HG03139 (cell line): ENCODE measurements at regions not wholly inside any gene's neighbourhood (a gene's known extent, or its start where the extent isn't known, plus 50 kb on each side); places are given as distances from the start of the nearest gene placed in this dataset.

Source experiments
- ATAC-seq: cut with Tn5 transposase; IDR thresholded peaks from one replicate; pipeline ENCODE4 v1.9.1; 2021; ENCODE audit not compliant: unreplicated experiment

DNA sequence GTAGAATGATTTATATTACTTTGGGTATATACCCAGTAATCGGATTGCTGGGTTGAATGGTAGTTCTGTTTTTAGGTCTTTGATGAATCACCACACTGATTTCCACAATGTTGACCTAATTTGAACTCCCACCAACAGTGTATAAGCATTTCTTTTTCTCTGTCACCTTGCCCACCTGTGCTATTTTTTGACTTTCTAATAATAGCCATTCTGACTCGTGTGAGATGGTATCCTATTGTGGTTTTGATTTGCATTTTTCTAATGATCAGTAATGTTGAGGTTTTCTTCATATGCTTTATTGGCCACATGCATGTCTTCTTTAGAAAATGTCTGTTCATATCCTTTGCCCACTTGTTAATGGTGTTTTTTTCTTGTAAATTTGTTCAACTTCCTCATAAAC, 340.8 kb downstream of the PLOD2 start:
- ATAC-seq: no peak

DNA sequence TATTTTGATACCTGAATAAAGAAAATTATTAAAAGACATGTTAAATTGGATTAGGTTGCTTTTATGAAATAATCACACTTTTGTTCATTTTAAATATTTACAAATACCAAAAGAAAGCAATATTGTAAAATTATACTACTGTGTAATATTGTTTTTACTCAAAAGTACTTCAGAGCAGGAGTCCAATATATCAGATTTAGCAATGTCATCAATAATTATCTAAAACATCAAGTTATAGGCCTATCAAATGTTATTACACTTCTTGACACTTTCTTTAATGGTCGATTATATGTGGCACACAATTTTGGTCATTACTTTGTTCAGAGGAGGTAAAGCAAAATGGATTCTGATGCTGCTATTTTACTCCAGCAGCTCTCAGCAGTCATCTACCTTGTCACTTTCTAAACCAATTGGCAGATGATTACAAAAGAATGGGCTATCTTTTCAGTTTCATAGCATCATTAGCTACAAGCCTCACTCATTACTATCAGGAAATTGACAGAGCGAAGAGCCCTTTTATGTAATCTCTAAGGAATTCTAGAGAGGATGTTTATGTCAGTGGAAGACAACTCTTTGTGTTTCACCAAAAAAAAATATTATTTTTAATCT, 318.6 kb downstream of the PLOD2 start:
- ATAC-seq: no peak

DNA sequence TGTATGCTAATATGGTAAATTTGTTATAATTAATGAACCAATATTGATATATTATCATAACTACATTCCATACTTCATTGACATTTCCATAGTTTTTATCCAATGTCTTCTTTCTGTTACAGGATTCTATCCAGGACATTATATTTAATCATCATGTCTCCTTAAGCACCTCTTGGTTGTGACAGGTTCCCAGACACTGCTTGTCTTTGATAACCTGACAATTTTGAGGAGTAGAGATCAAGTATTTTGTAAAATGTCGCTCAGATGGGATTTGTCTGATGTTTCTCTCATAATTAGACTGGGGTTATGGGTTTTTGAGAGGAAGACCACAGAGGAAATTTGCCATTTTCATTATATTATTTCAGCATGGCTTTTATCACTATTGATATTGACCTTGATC, 317.4 kb downstream of the PLOD2 start:
- no peak for ATAC-seq

DNA sequence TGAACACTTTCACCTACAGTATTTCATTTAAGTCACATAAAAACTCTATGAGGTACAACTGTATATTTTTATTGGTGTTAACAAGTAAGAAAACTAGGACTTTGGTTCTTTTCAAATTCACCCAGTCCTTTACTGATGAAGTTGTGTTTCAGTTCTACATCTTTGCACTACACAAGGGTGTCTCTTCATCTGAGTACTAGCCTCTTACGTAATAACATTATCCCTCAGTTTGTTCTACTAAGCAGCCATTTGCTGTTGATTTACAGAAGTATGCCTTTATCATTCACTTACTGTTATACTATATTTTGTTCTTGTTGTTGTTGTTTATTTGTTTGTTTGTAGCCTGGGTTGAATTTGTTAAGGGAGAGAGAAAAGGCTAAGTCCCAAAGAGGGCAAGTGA, 311.9 kb downstream of the PLOD2 start:
- ATAC-seq: no peak

DNA sequence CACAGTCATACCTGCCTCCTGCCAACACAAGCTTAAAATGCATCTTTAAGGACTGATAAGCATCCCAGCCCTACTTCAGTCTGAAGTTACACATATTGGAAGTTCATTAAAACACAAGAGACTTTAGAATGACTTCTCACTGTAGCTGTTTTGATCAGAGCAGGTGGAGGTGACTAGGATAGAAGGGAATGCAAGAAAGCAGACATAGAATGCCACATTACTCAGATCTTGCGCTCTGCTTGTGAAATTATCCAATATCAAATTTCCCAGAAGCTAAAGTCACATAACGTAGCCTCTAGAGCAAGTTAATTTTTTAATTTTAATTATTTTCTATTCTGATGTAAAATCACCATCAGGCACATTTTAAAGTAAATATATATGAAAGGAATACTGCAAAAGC, 306.5 kb downstream of the PLOD2 start:
- no peak for ATAC-seq

DNA sequence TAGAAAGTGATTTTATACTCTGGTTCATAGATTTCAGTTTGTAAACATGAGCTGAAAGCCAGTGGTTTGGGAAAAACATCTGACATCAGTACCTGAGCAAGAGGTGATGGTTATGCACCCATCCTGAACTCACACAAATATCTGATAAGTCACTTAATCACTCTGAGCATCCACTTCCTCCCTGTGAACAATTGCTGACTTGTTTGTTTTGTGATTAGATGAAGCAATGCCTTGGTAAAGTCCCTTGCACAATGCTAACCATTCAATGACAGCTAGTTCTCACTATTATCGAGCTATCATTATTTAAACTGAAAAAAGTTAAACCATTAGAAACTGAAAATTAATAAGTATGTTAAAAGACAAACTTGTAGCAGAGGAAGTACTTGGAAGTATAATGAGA, 303.0 kb downstream of the PLOD2 start:
- ATAC-seq: no peak

DNA sequence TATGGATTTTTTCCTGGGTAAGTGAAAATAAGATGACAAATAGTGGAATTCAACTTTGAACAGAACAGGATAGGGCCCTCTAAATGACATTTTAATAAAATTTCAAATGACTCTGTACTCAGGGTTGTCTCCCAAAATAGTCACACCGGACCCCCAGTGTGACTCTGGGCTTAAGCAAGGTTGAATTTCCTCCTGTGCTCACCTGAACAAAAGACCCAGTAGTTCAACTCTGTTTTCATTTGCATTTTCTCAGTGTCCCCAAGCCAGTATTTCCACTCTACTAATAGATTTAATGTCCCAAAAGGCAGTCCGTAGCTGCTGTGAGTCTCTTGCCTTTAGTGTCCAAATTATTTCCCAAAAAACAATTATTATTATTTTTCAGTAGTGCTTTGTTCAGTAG, 296.6 kb downstream of the PLOD2 start:
- ATAC-seq: no peak

DNA sequence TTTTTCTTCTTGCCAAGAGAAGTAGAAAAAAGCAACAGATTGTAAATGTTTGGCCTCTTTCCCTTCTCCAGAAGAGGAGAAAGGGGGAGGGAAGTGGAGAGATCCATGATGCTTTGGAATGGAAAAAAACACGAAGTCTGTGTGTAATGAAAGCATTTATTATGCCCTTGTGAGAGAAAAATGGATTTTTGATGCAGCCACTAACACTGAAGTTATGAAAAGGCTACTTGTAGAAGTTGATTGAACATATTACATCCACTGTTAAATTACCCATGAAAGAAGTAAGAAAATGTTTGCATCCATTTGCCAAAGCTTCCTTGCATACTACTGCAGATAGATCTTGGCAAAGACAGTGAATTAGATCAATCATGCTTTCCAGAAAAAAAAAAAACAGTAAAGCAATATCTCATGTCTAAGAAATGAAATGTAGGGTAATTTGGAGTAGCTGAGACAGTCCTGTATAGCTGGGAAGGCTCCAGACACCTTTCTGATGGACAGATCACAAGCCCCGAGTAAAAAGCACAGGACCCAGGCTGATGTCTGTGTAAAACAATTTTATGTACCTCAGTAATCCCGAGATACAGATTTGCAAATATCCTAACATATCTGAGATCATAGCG, 295.5 kb downstream of the PLOD2 start:
- no peak for ATAC-seq

DNA sequence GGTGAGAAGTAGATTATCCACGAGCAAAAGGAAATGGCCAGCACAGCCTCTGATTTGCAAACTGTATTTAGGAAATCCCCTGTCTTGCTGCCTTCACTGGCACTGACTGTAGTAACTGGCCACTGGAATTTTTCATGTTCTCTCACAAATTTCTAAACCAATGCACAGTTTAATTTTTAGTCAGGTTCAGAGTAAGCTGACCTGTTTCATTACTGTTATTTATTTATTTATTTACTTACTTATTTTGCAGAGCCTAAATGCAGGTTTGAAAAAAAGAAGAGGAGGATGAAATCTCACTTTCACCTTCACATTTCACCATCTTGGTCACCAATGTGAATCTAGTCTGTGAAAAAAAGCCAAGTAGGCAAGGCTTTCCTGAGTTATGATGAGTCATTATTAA, 291.0 kb downstream of the PLOD2 start:
- ATAC-seq: no peak

DNA sequence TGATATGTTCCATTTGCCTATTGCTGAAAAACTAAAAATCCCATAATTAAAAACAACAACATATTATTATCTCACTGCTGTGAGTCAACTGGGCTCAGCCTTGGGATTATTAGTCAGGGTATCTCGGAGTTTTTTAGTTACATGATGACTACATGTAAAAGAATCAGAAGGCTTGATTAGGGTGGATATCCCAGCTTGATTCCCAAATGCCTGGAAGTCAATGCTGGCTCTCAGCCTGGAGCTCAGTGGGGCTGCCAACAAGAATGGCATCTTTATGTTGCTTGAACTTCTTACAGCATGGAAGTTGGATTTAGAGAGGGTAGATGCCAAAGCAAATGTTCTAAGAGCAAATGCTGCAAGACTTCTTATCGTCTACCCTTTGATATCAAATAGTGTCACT, 278.5 kb downstream of the PLOD2 start:
- ATAC-seq: no peak

DNA sequence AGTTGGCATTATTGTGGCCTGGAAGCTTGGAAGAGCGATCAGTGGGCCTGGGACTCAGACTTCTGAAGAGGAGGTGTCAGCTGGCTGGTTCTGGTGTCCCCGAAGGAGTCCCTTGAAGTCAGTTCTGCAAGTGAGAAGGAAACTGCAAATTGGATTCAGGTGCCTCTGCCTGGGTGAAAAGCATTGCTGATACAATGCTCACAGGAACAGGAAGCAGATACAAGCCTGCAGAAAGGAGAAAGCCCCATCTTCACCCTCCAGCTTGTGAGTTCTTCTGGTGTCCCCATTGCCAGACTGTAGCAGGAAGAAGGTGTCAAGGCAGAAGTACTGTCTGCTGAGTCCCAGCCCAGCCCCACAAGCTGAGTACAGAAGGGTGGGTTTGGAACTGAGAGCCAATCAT, 271.3 kb downstream of the PLOD2 start:
- no peak for ATAC-seq

DNA sequence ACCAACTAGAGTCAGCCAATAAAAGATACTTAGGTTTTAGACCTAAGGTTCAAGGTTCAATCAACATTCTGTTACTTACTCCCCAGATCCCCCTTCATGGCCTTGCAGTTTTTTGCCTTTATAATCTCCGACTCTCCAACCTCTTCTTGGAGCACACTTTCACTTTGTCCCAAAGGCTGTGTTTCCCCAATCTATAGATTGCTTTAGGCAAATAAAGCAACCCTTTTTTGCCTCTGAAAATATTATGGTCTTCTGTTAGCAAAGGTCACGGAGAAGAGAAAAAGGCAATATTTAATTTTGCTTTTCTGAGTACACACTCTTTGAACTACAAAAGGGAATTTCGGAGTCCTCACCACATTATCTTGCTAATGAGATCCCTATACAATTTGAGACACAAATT, 268.1 kb downstream of the PLOD2 start:
- ATAC-seq: no peak

DNA sequence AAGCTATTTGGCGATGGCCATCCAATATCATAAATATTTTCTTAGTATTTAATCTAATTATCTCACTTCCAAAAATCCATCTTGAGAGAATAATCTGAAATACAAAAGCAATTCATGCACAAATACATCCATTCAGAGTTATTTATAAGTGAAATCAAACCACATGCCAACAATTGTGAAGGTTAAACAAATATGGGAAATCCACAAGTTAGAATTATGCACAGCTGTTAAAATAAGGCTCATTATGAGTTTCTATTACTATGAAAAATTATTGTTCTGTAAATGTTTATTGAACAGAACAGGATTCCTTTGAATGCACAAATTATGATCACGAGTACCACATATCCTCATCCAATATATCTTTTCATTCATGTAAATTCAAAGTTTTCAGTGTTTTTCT, 267.7 kb downstream of the PLOD2 start:
- ATAC-seq: no peak

DNA sequence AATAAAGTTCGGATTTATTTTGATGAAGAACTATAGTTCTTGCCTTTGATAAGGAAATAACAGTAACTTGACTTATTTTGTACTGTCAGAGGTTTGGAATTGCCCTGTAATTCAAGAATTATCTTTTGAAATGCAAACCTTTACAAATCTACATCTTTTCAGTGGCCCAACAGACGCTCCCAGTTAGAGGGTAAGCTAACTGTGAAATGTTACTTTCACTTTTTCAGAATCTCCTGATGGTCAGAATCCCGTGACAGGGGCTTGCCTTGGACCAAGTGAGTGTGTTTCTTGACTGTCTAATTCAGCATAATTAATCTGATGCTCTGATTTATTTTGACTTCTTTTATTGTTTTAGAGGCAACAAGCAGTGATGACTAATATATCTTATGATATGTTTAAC, 262.5 kb downstream of the PLOD2 start:
- no peak for ATAC-seq

DNA sequence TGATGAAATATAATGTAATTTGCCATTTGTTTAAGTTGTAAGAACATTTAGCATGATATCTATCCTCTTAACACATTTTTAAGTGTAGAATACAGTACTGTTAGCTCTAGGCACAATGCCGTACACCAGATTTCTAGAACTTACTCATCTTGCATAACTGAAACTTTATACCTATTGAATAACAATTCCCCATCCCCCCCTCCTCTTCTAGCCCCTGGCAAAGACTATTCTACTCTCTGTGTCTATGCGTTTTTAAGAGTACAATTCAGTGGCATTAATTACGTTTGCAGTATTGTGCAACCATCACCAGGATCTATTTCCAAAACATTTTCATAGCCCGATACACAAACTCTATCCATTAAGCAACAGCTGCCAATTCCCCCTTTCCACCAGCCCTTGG, 261.7 kb downstream of the PLOD2 start:
- ATAC-seq: no peak

DNA sequence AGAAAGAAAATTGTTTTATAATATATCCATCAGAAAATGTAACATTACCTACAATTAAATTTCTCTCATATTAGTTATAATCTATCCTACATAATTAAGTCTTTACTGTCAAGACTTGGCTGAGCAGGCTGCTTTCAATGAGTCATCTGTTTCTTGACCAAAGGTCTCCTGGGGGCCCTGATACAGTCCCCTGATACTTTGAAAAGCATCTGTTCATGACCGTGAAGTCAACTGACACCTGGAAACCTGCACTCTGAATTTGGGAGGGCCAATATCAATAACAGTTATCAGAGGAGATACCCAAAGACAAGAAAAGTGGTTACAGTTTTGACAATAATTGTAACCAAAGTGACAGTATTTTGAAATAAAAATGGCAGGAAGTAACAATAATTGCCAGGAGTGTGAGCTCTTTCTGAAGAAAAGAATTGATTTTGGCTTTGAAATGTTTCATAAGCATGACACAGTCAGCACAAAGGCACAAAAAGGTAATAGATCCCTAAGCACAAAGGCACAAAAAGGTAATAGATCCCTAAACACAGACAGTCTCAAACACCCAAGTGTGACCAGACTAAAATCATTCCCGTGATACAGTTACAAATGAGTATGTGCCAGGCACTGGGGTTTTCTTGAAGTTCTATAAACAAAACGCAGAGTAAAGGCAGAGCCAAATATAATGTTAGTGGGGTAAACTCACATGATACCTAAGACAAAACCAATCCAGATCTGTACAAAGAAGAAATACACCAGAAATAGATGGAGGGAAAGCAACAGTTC, 260.7 kb downstream of the PLOD2 start:
- peak; percentile 76 for ATAC-seq

DNA sequence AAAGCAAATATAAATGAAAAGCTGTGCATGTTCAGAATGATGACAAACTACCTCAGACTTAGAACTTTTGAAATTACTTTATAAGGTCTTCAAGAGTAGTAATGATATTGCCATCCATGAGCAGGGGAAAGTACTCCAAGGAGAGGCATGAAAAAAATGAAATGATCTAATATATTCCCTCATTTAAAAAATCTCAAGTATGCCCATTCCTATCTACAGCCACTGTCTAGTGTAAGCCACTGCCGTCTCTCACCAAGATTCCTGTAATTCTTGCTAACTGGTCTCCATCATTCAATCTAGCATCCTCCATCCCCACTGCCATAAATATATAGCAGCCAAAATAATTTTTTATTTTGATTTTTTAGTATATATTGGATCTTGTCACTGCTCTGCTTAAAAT, 258.8 kb downstream of the PLOD2 start:
- ATAC-seq: no peak

DNA sequence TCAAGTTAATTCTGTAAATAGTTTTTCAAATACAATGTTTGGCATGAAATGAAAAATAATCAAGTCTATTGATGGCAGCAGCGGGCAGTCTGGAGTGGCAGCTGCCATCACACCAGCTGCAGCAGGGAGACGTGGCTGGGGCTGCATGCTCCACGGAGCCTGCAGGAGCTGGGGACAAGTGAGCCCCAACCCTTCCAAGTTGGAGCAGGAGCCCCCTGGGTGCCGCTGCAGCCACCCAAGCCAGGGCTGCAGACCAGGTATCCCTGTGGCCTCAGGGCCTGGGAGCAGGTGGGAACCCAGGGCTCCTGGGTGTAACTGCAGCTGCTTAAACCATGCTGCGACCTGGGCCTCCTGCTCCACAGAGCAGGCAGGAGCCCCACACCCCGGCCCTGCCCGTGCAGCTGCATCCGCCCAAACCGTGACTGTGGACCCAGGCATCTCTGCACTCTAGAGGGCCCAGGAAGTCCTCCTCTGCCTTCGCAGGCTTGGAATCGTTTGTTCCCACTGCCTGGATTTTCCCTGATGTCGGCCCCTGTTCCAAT, 257.4 kb downstream of the PLOD2 start:
- no peak for ATAC-seq

DNA sequence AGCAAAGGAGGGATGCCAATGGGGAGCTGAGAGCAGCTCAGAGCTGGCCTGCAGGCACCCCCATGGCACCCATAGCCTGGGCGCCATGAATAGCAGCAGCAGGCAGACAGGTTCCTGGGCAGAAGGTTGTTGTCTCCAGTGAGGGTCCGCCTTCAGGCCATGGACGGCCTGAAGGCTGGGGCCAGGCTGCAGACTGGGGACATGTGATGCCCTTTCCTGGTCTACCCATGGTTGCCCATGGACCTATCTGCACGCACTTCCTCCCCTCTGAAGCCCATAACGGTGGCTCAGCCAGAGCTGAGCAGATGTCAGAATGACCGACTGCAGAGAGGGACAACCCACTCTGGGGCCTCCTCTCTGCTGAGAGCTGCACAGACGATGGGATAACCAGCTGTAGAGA, 256.8 kb downstream of the PLOD2 start:
- ATAC-seq: no peak

DNA sequence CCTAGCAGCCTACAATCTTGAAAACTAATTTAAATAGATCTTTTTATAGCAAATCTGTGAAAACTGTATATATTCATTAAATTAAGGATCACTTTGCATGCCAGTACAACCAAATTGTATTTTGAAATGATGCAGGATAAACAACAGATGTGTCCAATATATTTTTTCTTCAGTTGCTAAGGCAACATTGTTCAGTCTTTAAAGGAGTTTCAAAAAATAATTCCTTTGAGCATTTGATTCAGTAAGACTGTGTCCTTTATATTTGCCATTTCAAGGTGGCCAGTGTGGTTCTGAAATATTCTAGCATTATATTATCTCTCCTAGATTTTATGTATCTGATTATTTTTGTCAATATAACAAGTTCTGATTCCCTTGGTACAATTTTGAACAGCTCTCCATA, 254.7 kb downstream of the PLOD2 start:
- ATAC-seq: no peak

DNA sequence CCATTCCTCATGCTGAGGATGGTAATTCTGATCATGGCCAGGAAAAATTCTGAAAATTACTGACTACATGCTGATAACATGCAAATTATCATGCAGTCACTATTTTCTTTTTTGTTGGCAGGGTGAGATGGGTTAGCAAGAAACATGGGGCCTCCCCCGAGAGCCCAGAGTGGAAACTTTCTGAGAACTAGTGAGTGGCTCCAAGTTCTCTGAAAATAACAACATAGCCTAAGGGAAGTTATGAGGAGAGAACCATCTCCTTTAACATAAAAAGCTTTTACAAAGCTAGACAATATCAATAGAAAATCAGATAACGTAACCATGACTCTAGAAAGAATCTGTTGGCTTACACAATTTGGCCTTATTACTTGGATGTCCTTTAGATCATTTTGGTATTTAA, 254.2 kb downstream of the PLOD2 start:
- ATAC-seq: no peak

DNA sequence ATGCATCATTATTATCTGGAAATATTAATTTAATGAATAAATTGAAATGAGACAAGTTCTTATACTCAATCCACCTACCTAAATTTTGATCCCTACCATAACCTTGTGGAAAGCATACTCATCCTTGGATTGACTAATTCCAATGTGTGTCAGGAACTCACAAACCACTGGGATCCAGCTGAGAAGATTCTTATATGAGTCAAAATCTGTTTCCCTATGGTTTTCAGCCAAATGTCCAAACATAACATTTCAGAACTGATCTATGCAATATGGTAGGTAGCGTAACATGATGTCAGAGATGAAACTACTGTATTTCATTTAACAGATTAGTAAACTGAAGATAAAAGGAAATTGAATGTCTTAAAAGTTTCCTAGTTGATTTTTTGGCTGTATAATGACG, 250.0 kb downstream of the PLOD2 start:
- ATAC-seq: no peak
